Mesothelial cell of epicardium (in vitro differentiated cells): ENCODE measurements at regions not wholly inside any gene's neighbourhood (a gene's known extent, or its start where the extent isn't known, plus 50 kb on each side); places are given as distances from the start of the nearest gene placed in this dataset.

ENCODE experiments used
- DNase-seq, 2 experiments: peaks; one replicate each; pipeline ENCODE4 v3.0.0; 2021; ENCODE audit warnings: low spot score in 2 of 2; ENCODE audit not compliant: unreplicated experiment in 2 of 2
- H3K27ac Mint-ChIP-seq: 2 replicates; pipeline ENCODE4 v1.8.0; 2021; ENCODE audit warnings: mixed read lengths
- H3K27me3 Mint-ChIP-seq: 2 replicates; pipeline ENCODE4 v1.8.0; 2021; ENCODE audit warnings: low read depth, mixed read lengths
- H3K36me3 Mint-ChIP-seq: 2 replicates; pipeline ENCODE4 v1.8.0; 2021; ENCODE audit warnings: mixed read lengths
- H3K4me1 Mint-ChIP-seq: 2 replicates; pipeline ENCODE4 v1.8.0; 2021; ENCODE audit warnings: mixed read lengths
- H3K4me3 Mint-ChIP-seq: 2 replicates; pipeline ENCODE4 v1.8.0; 2021; ENCODE audit warnings: mild to moderate bottlenecking, moderate library complexity, mixed read lengths
- H3K9me3 Mint-ChIP-seq: 2 replicates; pipeline ENCODE4 v1.8.0; 2021; ENCODE audit warnings: mixed read lengths
- CTCF ChIP-seq: fragments of 200-600 bp; sonication (generic); IDR thresholded peaks from one replicate; pipeline ENCODE4 v1.5.0; 2021; ENCODE audit warnings: antibody characterized with exemption; ENCODE audit not compliant: unreplicated experiment

GRCh38 chr5:29161399-29162291 is 2031.8 kb upstream of the CDH6 start:
- peaks cover 1% of the 10 kb centered on the region for H3K4me1 Mint-ChIP-seq
- H3K27ac Mint-ChIP-seq: no peak overlapping the region
- H3K27me3 Mint-ChIP-seq: no peaks in the 10 kb centered on the region
- no peaks in the 10 kb centered on the region for H3K9me3 Mint-ChIP-seq
- DNase-seq: no peak
- no peaks in the 10 kb centered on the region for H3K36me3 Mint-ChIP-seq
- no peak for TF ChIP-seq CTCF
- H3K4me3 Mint-ChIP-seq: no peak overlapping the region

- Mint-ChIP-seq H3K4me3 (no peak overlapping the region), H3K27me3 (no peaks in the 10 kb centered on the region), H3K9me3 (no peaks in the 10 kb centered on the region), H3K4me1 (peaks cover 1% of the 10 kb centered on the region), H3K27ac (no peak overlapping the region), H3K36me3 (no peaks in the 10 kb centered on the region)
- no peak for DNase-seq
- no peak for TF ChIP-seq CTCF
These were observed 2035.5 kb upstream of the CDH6 start for GRCh38 chr5:29157975-29158374.

- H3K36me3 Mint-ChIP-seq: no peaks in the 10 kb centered on the region
These were observed 2042.6 kb upstream of the CDH6 start for GRCh38 chr5:29150840-29151239.

GRCh38 chr5:29148581-29148980 is 2044.9 kb upstream of the CDH6 start:
- Mint-ChIP-seq H3K36me3 (no peaks in the 10 kb centered on the region), H3K9me3 (no peaks in the 10 kb centered on the region), H3K4me3 (no peak overlapping the region), H3K4me1 (no peaks in the 10 kb centered on the region), H3K27ac (no peak overlapping the region), H3K27me3 (no peaks in the 10 kb centered on the region)
- TF ChIP-seq CTCF: no peak
- no peak for DNase-seq

More at GRCh38 chr5:29150840-29151239, 2042.6 kb upstream of the CDH6 start:
- H3K4me1 Mint-ChIP-seq: no peaks in the 10 kb centered on the region
- H3K9me3 Mint-ChIP-seq: no peaks in the 10 kb centered on the region
- no peaks in the 10 kb centered on the region for H3K27me3 Mint-ChIP-seq
- no peak for TF ChIP-seq CTCF
- no peak for DNase-seq
- H3K27ac Mint-ChIP-seq: no peak overlapping the region
- H3K4me3 Mint-ChIP-seq: no peak overlapping the region

- Mint-ChIP-seq H3K27me3 (no peaks in the 10 kb centered on the region), H3K4me3 (no peak overlapping the region), H3K9me3 (no peaks in the 10 kb centered on the region), H3K36me3 (no peaks in the 10 kb centered on the region), H3K27ac (no peak overlapping the region), H3K4me1 (no peaks in the 10 kb centered on the region)
- no peak for TF ChIP-seq CTCF
- no peak for DNase-seq
These were observed 2045.4 kb upstream of the CDH6 start for GRCh38 chr5:29148073-29148472.

DNA sequence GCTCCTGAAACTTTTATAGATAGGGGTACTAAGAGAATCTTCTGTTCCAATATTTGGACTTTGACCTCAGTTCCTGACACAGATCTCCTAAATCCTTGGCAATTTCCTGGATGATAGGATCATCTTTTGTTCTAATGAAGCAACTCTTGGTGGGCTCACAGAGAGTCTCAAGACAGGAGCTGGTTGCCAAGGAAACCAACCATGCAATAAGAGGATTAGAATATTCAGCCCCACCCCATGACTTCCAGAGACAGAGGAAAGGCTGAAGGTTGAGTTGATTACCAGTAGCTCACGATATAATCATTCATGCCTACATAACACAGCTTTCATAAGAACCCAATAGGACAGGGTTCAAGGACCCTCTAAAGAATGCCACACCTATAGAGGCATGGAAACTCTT is 2050.2 kb upstream of the CDH6 start:
- TF ChIP-seq CTCF: no peak
- no peak overlapping the region for H3K4me3 Mint-ChIP-seq
- H3K9me3 Mint-ChIP-seq: no peaks in the 10 kb centered on the region
- DNase-seq: no peak
- no peaks in the 10 kb centered on the region for H3K36me3 Mint-ChIP-seq
- no peaks in the 10 kb centered on the region for H3K27me3 Mint-ChIP-seq
- H3K27ac Mint-ChIP-seq: no peak overlapping the region
- no peaks in the 10 kb centered on the region for H3K4me1 Mint-ChIP-seq
